ENCODE measurements at regions not wholly inside any gene's neighbourhood (a gene's known extent, or its start where the extent isn't known, plus 50 kb on each side); places are given as distances from the start of the nearest gene placed in this dataset.

DNA sequence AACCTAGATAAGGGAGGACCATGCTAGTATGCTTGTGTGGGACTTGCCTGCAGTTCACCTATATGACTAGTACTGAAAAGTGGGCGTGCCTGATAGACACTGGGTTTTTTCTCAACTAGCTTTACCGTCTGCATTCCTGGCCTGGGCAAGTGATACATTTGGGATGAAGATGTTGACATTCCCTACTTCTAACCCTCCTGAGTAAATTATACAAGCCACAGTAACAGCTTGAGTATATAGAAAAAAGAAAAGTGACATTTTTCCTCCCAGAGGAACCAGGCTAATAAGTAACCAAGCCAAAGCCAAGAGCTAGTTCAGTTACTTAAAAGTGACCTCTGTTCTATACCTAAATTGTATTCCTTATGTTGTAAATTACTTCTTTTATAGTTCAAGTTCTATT is 153.8 kb upstream of the CYLC2 start:
- TF ChIP-seq, protein P1, sequence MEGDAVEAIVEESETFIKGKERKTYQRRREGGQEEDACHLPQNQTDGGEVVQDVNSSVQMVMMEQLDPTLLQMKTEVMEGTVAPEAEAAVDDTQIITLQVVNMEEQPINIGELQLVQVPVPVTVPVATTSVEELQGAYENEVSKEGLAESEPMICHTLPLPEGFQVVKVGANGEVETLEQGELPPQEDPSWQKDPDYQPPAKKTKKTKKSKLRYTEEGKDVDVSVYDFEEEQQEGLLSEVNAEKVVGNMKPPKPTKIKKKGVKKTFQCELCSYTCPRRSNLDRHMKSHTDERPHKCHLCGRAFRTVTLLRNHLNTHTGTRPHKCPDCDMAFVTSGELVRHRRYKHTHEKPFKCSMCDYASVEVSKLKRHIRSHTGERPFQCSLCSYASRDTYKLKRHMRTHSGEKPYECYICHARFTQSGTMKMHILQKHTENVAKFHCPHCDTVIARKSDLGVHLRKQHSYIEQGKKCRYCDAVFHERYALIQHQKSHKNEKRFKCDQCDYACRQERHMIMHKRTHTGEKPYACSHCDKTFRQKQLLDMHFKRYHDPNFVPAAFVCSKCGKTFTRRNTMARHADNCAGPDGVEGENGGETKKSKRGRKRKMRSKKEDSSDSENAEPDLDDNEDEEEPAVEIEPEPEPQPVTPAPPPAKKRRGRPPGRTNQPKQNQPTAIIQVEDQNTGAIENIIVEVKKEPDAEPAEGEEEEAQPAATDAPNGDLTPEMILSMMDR (IDR thresholded peaks at IDR 0.05): no peak
- TF ChIP-seq POLR2A (IDR thresholded peaks at IDR 0.05): no peak

All from uterus (tissue), 2 donors.